ENCODE measurements at regions not wholly inside any gene's neighbourhood (a gene's known extent, or its start where the extent isn't known, plus 50 kb on each side); places are given as distances from the start of the nearest gene placed in this dataset.

GRCh38 chr5:122585371-122585770 is 189.5 kb upstream of the SNX2 start:
- no CpG with 5 or more reads among the region's 2 CpGs for WGBS (ENCODE audit: insufficient coverage)
- POLR2A ChIA-PET = no interaction called here

GRCh38 chr5:122586351-122586750 is 188.5 kb upstream of the SNX2 start:
- no peak overlapping the region for H3K4me3 Mint-ChIP-seq
- H3K9me3 Mint-ChIP-seq = no peaks in the 10 kb centered on the region
- H3K36me3 Mint-ChIP-seq = no peaks in the 10 kb centered on the region
- Histone ChIP-seq H3K4me3 (ENCODE audit: control insufficient read depth in 1 of 2, extremely low read depth in 1 of 2, low read length in 1 of 2) (no peak overlapping the region), H3K9me3 (no peaks in the 10 kb centered on the region), H3K36me3 (ENCODE audit: control insufficient read depth in 2 of 2, extremely low read depth in 1 of 2, insufficient read depth in 1 of 2, low read length in 1 of 2) (no peaks in the 10 kb centered on the region), H3K27me3 (replicated peaks in 1 of 2; ENCODE audit: control insufficient read depth in 2 of 2, extremely low read depth in 1 of 2, insufficient read depth in 2 of 2, low read length in 1 of 2) (no peaks in the 10 kb centered on the region), H3K27ac (ENCODE audit: low read length) (no peak overlapping the region), H3K4me1 (ENCODE audit: control insufficient read depth in 1 of 2, extremely low read depth in 1 of 2, insufficient read depth in 2 of 2, low read length in 2 of 2) (no peaks in the 10 kb centered on the region)
- H3K27ac Mint-ChIP-seq = no peak overlapping the region
- ChIA-PET POLR2A (no interaction called here), CTCF (no interaction called here)
- no peaks in the 10 kb centered on the region for H3K4me1 Mint-ChIP-seq
- ATAC-seq (replicated peaks in 1 of 4) = no peak
- peaks cover 0 to 1% of the 10 kb centered on the region in 2 donors for H3K27me3 Mint-ChIP-seq
- DNase-seq = no peak
- WGBS (ENCODE audit: insufficient coverage) = no CpG with 5 or more reads among the region's 1 CpG

More at GRCh38 chr5:122585371-122585770, 189.5 kb upstream of the SNX2 start:
- H3K27me3 Mint-ChIP-seq = peaks cover 1 to 9% of the 10 kb centered on the region in 2 donors
- DNase-seq = no peak
- no peak overlapping the region for H3K27ac Mint-ChIP-seq
- Histone ChIP-seq H3K27me3 (replicated peaks in 1 of 2; ENCODE audit: control insufficient read depth in 2 of 2, extremely low read depth in 1 of 2, insufficient read depth in 2 of 2, low read length in 1 of 2) (no peaks in the 10 kb centered on the region), H3K27ac (ENCODE audit: low read length) (no peak overlapping the region), H3K9me3 (no peaks in the 10 kb centered on the region), H3K4me1 (ENCODE audit: control insufficient read depth in 1 of 2, extremely low read depth in 1 of 2, insufficient read depth in 2 of 2, low read length in 2 of 2) (no peaks in the 10 kb centered on the region), H3K36me3 (ENCODE audit: control insufficient read depth in 2 of 2, extremely low read depth in 1 of 2, insufficient read depth in 1 of 2, low read length in 1 of 2) (no peaks in the 10 kb centered on the region), H3K4me3 (ENCODE audit: control insufficient read depth in 1 of 2, extremely low read depth in 1 of 2, low read length in 1 of 2) (no peak overlapping the region)
- no peaks in the 10 kb centered on the region for H3K4me1 Mint-ChIP-seq
- no peaks in the 10 kb centered on the region for H3K9me3 Mint-ChIP-seq
- H3K4me3 Mint-ChIP-seq = no peak overlapping the region
- CTCF ChIA-PET = no interaction called here
- ATAC-seq (replicated peaks in 1 of 4) = no peak
- H3K36me3 Mint-ChIP-seq = no peaks in the 10 kb centered on the region

- DNase-seq = no peak
- WGBS (ENCODE audit: insufficient coverage) = 71% methylated on average over 2 of the region's 3 CpGs
- Histone ChIP-seq H3K9me3 (no peaks in the 10 kb centered on the region), H3K4me3 (ENCODE audit: control insufficient read depth in 1 of 2, extremely low read depth in 1 of 2, low read length in 1 of 2) (no peak overlapping the region), H3K27ac (ENCODE audit: low read length) (no peak overlapping the region), H3K4me1 (ENCODE audit: control insufficient read depth in 1 of 2, extremely low read depth in 1 of 2, insufficient read depth in 2 of 2, low read length in 2 of 2) (no peaks in the 10 kb centered on the region), H3K27me3 (replicated peaks in 1 of 2; ENCODE audit: control insufficient read depth in 2 of 2, extremely low read depth in 1 of 2, insufficient read depth in 2 of 2, low read length in 1 of 2) (no peaks in the 10 kb centered on the region), H3K36me3 (ENCODE audit: control insufficient read depth in 2 of 2, extremely low read depth in 1 of 2, insufficient read depth in 1 of 2, low read length in 1 of 2) (no peaks in the 10 kb centered on the region)
- H3K4me1 Mint-ChIP-seq = no peaks in the 10 kb centered on the region
- no peaks in the 10 kb centered on the region for H3K27me3 Mint-ChIP-seq
- no peak overlapping the region for H3K4me3 Mint-ChIP-seq
- no peaks in the 10 kb centered on the region for H3K36me3 Mint-ChIP-seq
- H3K27ac Mint-ChIP-seq = no peak overlapping the region
- ChIA-PET POLR2A (no interaction called here), CTCF (no interaction called here)
- H3K9me3 Mint-ChIP-seq = peaks cover 0 to 4% (median 0%) of the 10 kb centered on the region in 3 donors
- ATAC-seq (replicated peaks in 1 of 4) = no peak
Observed at GRCh38 chr5:122591828-122592227, 183.1 kb upstream of the SNX2 start.

- Mint-ChIP-seq H3K36me3 (no peaks in the 10 kb centered on the region), H3K27ac (no peak overlapping the region), H3K4me1 (no peaks in the 10 kb centered on the region), H3K9me3 (peaks cover 8 to 11% (median 10%) of the 10 kb centered on the region in 3 donors), H3K4me3 (no peak overlapping the region), H3K27me3 (no peaks in the 10 kb centered on the region)
- DNase-seq (no peak), ATAC-seq (replicated peaks in 1 of 4) (no peak)
- H3K27ac ChIP-seq (ENCODE audit: low read length) = no peak overlapping the region
- H3K36me3 ChIP-seq (ENCODE audit: control insufficient read depth in 2 of 2, extremely low read depth in 1 of 2, insufficient read depth in 1 of 2, low read length in 1 of 2) = no peaks in the 10 kb centered on the region
- ChIA-PET CTCF (no interaction called here), POLR2A (no interaction called here)
- H3K9me3 ChIP-seq = no peaks in the 10 kb centered on the region
- H3K27me3 ChIP-seq (replicated peaks in 1 of 2; ENCODE audit: control insufficient read depth in 2 of 2, extremely low read depth in 1 of 2, insufficient read depth in 2 of 2, low read length in 1 of 2) = peaks cover 0 to 4% of the 10 kb centered on the region in 2 experiments
- H3K4me1 ChIP-seq (ENCODE audit: control insufficient read depth in 1 of 2, extremely low read depth in 1 of 2, insufficient read depth in 2 of 2, low read length in 2 of 2) = no peaks in the 10 kb centered on the region
- H3K4me3 ChIP-seq (ENCODE audit: control insufficient read depth in 1 of 2, extremely low read depth in 1 of 2, low read length in 1 of 2) = no peak overlapping the region
Observed at GRCh38 chr5:122599000-122599399, 175.9 kb upstream of the SNX2 start.

GRCh38 chr5:122600924-122601323 is 174.0 kb upstream of the SNX2 start:
- ATAC-seq (replicated peaks in 1 of 4) (no peak), DNase-seq (no peak)
- CTCF ChIA-PET = no interaction called here
- Histone ChIP-seq H3K36me3 (ENCODE audit: control insufficient read depth in 2 of 2, extremely low read depth in 1 of 2, insufficient read depth in 1 of 2, low read length in 1 of 2) (no peaks in the 10 kb centered on the region), H3K9me3 (no peaks in the 10 kb centered on the region), H3K27ac (ENCODE audit: low read length) (no peak overlapping the region), H3K4me1 (ENCODE audit: control insufficient read depth in 1 of 2, extremely low read depth in 1 of 2, insufficient read depth in 2 of 2, low read length in 2 of 2) (no peaks in the 10 kb centered on the region), H3K27me3 (replicated peaks in 1 of 2; ENCODE audit: control insufficient read depth in 2 of 2, extremely low read depth in 1 of 2, insufficient read depth in 2 of 2, low read length in 1 of 2) (peaks cover 0 to 6% of the 10 kb centered on the region in 2 experiments), H3K4me3 (ENCODE audit: control insufficient read depth in 1 of 2, extremely low read depth in 1 of 2, low read length in 1 of 2) (no peak overlapping the region)
- H3K36me3 Mint-ChIP-seq = no peaks in the 10 kb centered on the region
- POLR2A ChIA-PET = no interaction called here
- no peak overlapping the region for H3K4me3 Mint-ChIP-seq
- H3K4me1 Mint-ChIP-seq = no peaks in the 10 kb centered on the region
- H3K27ac Mint-ChIP-seq = no peak overlapping the region
- WGBS (ENCODE audit: insufficient coverage) = 67% methylated on average over 1 of the region's 1 CpG
- peaks cover 10 to 11% (median 11%) of the 10 kb centered on the region in 3 donors for H3K9me3 Mint-ChIP-seq
- H3K27me3 Mint-ChIP-seq = no peaks in the 10 kb centered on the region

- Mint-ChIP-seq H3K27ac (no peak overlapping the region), H3K36me3 (no peaks in the 10 kb centered on the region), H3K27me3 (peaks cover 0 to 3% of the 10 kb centered on the region in 2 donors), H3K4me3 (no peak overlapping the region), H3K4me1 (no peaks in the 10 kb centered on the region), H3K9me3 (peaks cover 3 to 11% (median 10%) of the 10 kb centered on the region in 3 donors)
- ChIA-PET POLR2A (no interaction called here), CTCF (no interaction called here)
- ATAC-seq (replicated peaks in 1 of 4) = no peak
- no CpG with 5 or more reads among the region's 1 CpG for WGBS (ENCODE audit: insufficient coverage)
- Histone ChIP-seq H3K27me3 (replicated peaks in 1 of 2; ENCODE audit: control insufficient read depth in 2 of 2, extremely low read depth in 1 of 2, insufficient read depth in 2 of 2, low read length in 1 of 2) (peaks cover 0 to 6% of the 10 kb centered on the region in 2 experiments), H3K27ac (ENCODE audit: low read length) (no peak overlapping the region), H3K9me3 (no peaks in the 10 kb centered on the region), H3K4me1 (ENCODE audit: control insufficient read depth in 1 of 2, extremely low read depth in 1 of 2, insufficient read depth in 2 of 2, low read length in 2 of 2) (no peaks in the 10 kb centered on the region), H3K4me3 (ENCODE audit: control insufficient read depth in 1 of 2, extremely low read depth in 1 of 2, low read length in 1 of 2) (no peak overlapping the region), H3K36me3 (ENCODE audit: control insufficient read depth in 2 of 2, extremely low read depth in 1 of 2, insufficient read depth in 1 of 2, low read length in 1 of 2) (no peaks in the 10 kb centered on the region)
- DNase-seq = no peak
Observed at GRCh38 chr5:122602700-122603099, 172.2 kb upstream of the SNX2 start.

GRCh38 chr5:122605236-122605635 is 169.6 kb upstream of the SNX2 start:
- H3K36me3 Mint-ChIP-seq = no peaks in the 10 kb centered on the region
- H3K27me3 Mint-ChIP-seq = peaks cover 0 to 3% of the 10 kb centered on the region in 2 donors
- Histone ChIP-seq H3K27me3 (replicated peaks in 1 of 2; ENCODE audit: control insufficient read depth in 2 of 2, extremely low read depth in 1 of 2, insufficient read depth in 2 of 2, low read length in 1 of 2) (peaks cover 0 to 6% of the 10 kb centered on the region in 2 experiments), H3K27ac (ENCODE audit: low read length) (no peak overlapping the region), H3K36me3 (ENCODE audit: control insufficient read depth in 2 of 2, extremely low read depth in 1 of 2, insufficient read depth in 1 of 2, low read length in 1 of 2) (no peaks in the 10 kb centered on the region), H3K9me3 (no peaks in the 10 kb centered on the region), H3K4me1 (ENCODE audit: control insufficient read depth in 1 of 2, extremely low read depth in 1 of 2, insufficient read depth in 2 of 2, low read length in 2 of 2) (no peaks in the 10 kb centered on the region), H3K4me3 (ENCODE audit: control insufficient read depth in 1 of 2, extremely low read depth in 1 of 2, low read length in 1 of 2) (no peak overlapping the region)
- POLR2A ChIA-PET = no interaction called here
- ATAC-seq (replicated peaks in 1 of 4) (no peak), DNase-seq (no peak)
- CTCF ChIA-PET = interaction anchor here in 1 of 2 donors (0.7 kb wide), 1 partner anchor 22 kb away, joined by 4 read pairs; no protein-coding TSS in a partner anchor
- no peak overlapping the region for H3K4me3 Mint-ChIP-seq
- H3K9me3 Mint-ChIP-seq = peaks cover 3 to 9% (median 5%) of the 10 kb centered on the region in 3 donors
- no peaks in the 10 kb centered on the region for H3K4me1 Mint-ChIP-seq
- no peak overlapping the region for H3K27ac Mint-ChIP-seq
- 96% methylated on average over 3 of the region's 4 CpGs for WGBS (ENCODE audit: insufficient coverage)
